ENCODE measurements at regions not wholly inside any gene's neighbourhood (a gene's known extent, or its start where the extent isn't known, plus 50 kb on each side); places are given as distances from the start of the nearest gene placed in this dataset.

- FAIRE-seq (no peak), DNase-seq (ENCODE audit: insufficient read length) (no peak)
- no peak for TF ChIP-seq POLR2A (IDR thresholded peaks at IDR 0.05; ENCODE audit: low read depth, low read length)
- no peak for TF ChIP-seq TAF1 (IDR thresholded peaks at IDR 0.05; ENCODE audit: borderline replicate concordance, low read depth, low read length)
- no peak for TF ChIP-seq POLR2AphosphoS5 (IDR thresholded peaks at IDR 0.05; ENCODE audit: low read depth, low read length)
Measured at GRCh38 chr5:174421408-174421805, 303.0 kb upstream of the MSX2 start.

GRCh38 chr5:174423558-174423957 is 300.8 kb upstream of the MSX2 start:
- FAIRE-seq (no peak), DNase-seq (ENCODE audit: insufficient read length) (no peak)
- TF ChIP-seq POLR2AphosphoS5 (IDR thresholded peaks at IDR 0.05; ENCODE audit: low read depth, low read length): no peak
- no peak for TF ChIP-seq TAF1 (IDR thresholded peaks at IDR 0.05; ENCODE audit: borderline replicate concordance, low read depth, low read length)
- TF ChIP-seq POLR2A (IDR thresholded peaks at IDR 0.05; ENCODE audit: low read depth, low read length): no peak

- FAIRE-seq (no peak), DNase-seq (ENCODE audit: insufficient read length) (no peak)
- no peak for TF ChIP-seq TAF1 (IDR thresholded peaks at IDR 0.05; ENCODE audit: borderline replicate concordance, low read depth, low read length)
Measured at GRCh38 chr5:174424219-174425053, 299.9 kb upstream of the MSX2 start.

GRCh38 chr5:174425271-174425963 is 299.0 kb upstream of the MSX2 start:
- DNase-seq (ENCODE audit: insufficient read length) (no peak), FAIRE-seq (no peak)
- TF ChIP-seq POLR2AphosphoS5 (IDR thresholded peaks at IDR 0.05; ENCODE audit: low read depth, low read length): no peak
- TF ChIP-seq POLR2A (IDR thresholded peaks at IDR 0.05; ENCODE audit: low read depth, low read length): no peak

GRCh38 chr5:174425964-174426290 is 298.5 kb upstream of the MSX2 start:
- no peak for TF ChIP-seq POLR2AphosphoS5 (IDR thresholded peaks at IDR 0.05; ENCODE audit: low read depth, low read length)
- TF ChIP-seq TAF1 (IDR thresholded peaks at IDR 0.05; ENCODE audit: borderline replicate concordance, low read depth, low read length): no peak
- no peak for TF ChIP-seq POLR2A (IDR thresholded peaks at IDR 0.05; ENCODE audit: low read depth, low read length)
- DNase-seq (ENCODE audit: insufficient read length) (no peak), FAIRE-seq (no peak)

- FAIRE-seq (no peak), DNase-seq (ENCODE audit: insufficient read length) (no peak)
- no peak for TF ChIP-seq POLR2AphosphoS5 (IDR thresholded peaks at IDR 0.05; ENCODE audit: low read depth, low read length)
- no peak for TF ChIP-seq POLR2A (IDR thresholded peaks at IDR 0.05; ENCODE audit: low read depth, low read length)
- TF ChIP-seq TAF1 (IDR thresholded peaks at IDR 0.05; ENCODE audit: borderline replicate concordance, low read depth, low read length): no peak
Measured at GRCh38 chr5:174426388-174426787, 298.0 kb upstream of the MSX2 start.

GRCh38 chr5:174426851-174427250 is 297.5 kb upstream of the MSX2 start:
- FAIRE-seq (no peak), DNase-seq (ENCODE audit: insufficient read length) (no peak)
- TF ChIP-seq POLR2AphosphoS5 (IDR thresholded peaks at IDR 0.05; ENCODE audit: low read depth, low read length) (no peak), TAF1 (IDR thresholded peaks at IDR 0.05; ENCODE audit: borderline replicate concordance, low read depth, low read length) (no peak), POLR2A (IDR thresholded peaks at IDR 0.05; ENCODE audit: low read depth, low read length) (no peak)

- FAIRE-seq (no peak), DNase-seq (ENCODE audit: insufficient read length) (no peak)
- no peak for TF ChIP-seq POLR2A (IDR thresholded peaks at IDR 0.05; ENCODE audit: low read depth, low read length)
- no peak for TF ChIP-seq POLR2AphosphoS5 (IDR thresholded peaks at IDR 0.05; ENCODE audit: low read depth, low read length)
- TF ChIP-seq TAF1 (IDR thresholded peaks at IDR 0.05; ENCODE audit: borderline replicate concordance, low read depth, low read length): no peak
Measured at GRCh38 chr5:174427304-174427703, 297.1 kb upstream of the MSX2 start.

- FAIRE-seq: no peak
- TF ChIP-seq TAF1 (IDR thresholded peaks at IDR 0.05; ENCODE audit: borderline replicate concordance, low read depth, low read length) (no peak), POLR2AphosphoS5 (IDR thresholded peaks at IDR 0.05; ENCODE audit: low read depth, low read length) (no peak), POLR2A (IDR thresholded peaks at IDR 0.05; ENCODE audit: low read depth, low read length) (no peak)
- DNase-seq (ENCODE audit: insufficient read length): no peak
Measured at GRCh38 chr5:174428895-174429294, 295.5 kb upstream of the MSX2 start.

- TF ChIP-seq POLR2AphosphoS5 (IDR thresholded peaks at IDR 0.05; ENCODE audit: low read depth, low read length) (no peak), POLR2A (IDR thresholded peaks at IDR 0.05; ENCODE audit: low read depth, low read length) (no peak), TAF1 (IDR thresholded peaks at IDR 0.05; ENCODE audit: borderline replicate concordance, low read depth, low read length) (no peak)
- no peak for FAIRE-seq
Measured at GRCh38 chr5:174430940-174431339, 293.4 kb upstream of the MSX2 start.

GRCh38 chr5:174431504-174431903 is 292.9 kb upstream of the MSX2 start:
- FAIRE-seq (no peak), DNase-seq (ENCODE audit: insufficient read length) (no peak)
- TF ChIP-seq POLR2A (IDR thresholded peaks at IDR 0.05; ENCODE audit: low read depth, low read length): no peak
- TF ChIP-seq TAF1 (IDR thresholded peaks at IDR 0.05; ENCODE audit: borderline replicate concordance, low read depth, low read length): no peak
- TF ChIP-seq POLR2AphosphoS5 (IDR thresholded peaks at IDR 0.05; ENCODE audit: low read depth, low read length): no peak

More at GRCh38 chr5:174430940-174431339, 293.4 kb upstream of the MSX2 start:
- no peak for DNase-seq (ENCODE audit: insufficient read length)

GRCh38 chr5:174433098-174433497 is 291.3 kb upstream of the MSX2 start:
- DNase-seq (ENCODE audit: insufficient read length): no peak
- TF ChIP-seq TAF1 (IDR thresholded peaks at IDR 0.05; ENCODE audit: borderline replicate concordance, low read depth, low read length) (no peak), POLR2AphosphoS5 (IDR thresholded peaks at IDR 0.05; ENCODE audit: low read depth, low read length) (no peak), POLR2A (IDR thresholded peaks at IDR 0.05; ENCODE audit: low read depth, low read length) (no peak)
- FAIRE-seq: no peak

Data from GM12892 (cell line).